GM12865 (cell line): ENCODE measurements at regions not wholly inside any gene's neighbourhood (a gene's known extent, or its start where the extent isn't known, plus 50 kb on each side); places are given as distances from the start of the nearest gene placed in this dataset.
A peak's percentile ranks its signal among the peaks of the same experiment; 100 is the strongest.

ENCODE experiments used
- DNase-seq: peaks from one replicate; pipeline ENCODE4 v3.0.0; 2010; ENCODE audit warnings: low read depth
- H3K4me3 ChIP-seq: 2 replicates; pipeline ENCODE4 v1.5.1; 2011; ENCODE audit warnings: mild to moderate bottlenecking, low read depth, low read length, control low read depth
- TF ChIP-seq, protein P1 (sequence below): IDR thresholded peaks from 2 replicates; pipeline ENCODE4 v1.5.1; 2011; ENCODE audit warnings: low read length, control low read depth, low read depth, inconsistent platforms; ENCODE audit not compliant: insufficient read depth; ENCODE audit errors: missing control alignments

DNA sequence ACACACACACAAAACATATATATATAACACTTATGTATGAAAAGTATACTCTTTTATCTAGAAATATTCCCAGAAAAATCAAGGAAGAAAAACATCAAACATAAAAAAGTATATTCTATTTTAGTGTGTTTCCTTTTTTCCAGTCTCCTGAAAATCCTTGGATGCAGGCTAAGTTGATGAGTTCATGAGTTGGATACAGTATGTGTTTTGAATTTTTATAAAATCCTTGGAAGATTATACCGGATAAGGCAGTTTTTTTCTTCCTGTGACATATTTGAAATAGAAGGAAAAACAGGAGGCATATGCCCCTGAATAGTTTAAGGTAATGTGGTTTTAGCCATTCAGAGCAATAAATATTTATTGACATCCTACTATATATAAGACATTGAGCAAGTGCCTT, 203.6 kb downstream of the SNX18 start:
- TF ChIP-seq, protein P1, sequence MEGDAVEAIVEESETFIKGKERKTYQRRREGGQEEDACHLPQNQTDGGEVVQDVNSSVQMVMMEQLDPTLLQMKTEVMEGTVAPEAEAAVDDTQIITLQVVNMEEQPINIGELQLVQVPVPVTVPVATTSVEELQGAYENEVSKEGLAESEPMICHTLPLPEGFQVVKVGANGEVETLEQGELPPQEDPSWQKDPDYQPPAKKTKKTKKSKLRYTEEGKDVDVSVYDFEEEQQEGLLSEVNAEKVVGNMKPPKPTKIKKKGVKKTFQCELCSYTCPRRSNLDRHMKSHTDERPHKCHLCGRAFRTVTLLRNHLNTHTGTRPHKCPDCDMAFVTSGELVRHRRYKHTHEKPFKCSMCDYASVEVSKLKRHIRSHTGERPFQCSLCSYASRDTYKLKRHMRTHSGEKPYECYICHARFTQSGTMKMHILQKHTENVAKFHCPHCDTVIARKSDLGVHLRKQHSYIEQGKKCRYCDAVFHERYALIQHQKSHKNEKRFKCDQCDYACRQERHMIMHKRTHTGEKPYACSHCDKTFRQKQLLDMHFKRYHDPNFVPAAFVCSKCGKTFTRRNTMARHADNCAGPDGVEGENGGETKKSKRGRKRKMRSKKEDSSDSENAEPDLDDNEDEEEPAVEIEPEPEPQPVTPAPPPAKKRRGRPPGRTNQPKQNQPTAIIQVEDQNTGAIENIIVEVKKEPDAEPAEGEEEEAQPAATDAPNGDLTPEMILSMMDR, result no peak

DNA sequence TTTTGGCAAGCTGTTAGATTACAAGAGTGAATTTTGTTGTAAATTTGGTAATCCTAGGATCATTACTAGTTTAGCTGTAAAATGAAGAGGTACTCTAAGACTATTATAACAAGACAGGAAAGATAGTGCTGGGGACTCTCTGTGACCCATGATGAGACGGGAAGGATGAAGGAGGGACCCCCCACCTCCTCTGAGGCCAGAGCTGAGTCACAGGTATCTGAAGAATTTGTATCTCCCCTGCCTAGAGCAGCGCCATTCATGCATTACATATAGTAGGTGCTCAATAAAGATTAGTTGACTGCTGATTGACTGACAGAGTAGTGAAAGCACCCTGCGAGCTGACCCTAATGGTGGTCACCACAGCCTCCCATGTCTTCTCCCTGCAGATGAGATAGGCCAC, 202.8 kb downstream of the SNX18 start:
- TF ChIP-seq, protein P1, result no peak
- no peak for DNase-seq

More for the DNA sequence above, 203.6 kb downstream of the SNX18 start:
- no peak for DNase-seq
- no peak overlapping the region for H3K4me3 ChIP-seq

DNA sequence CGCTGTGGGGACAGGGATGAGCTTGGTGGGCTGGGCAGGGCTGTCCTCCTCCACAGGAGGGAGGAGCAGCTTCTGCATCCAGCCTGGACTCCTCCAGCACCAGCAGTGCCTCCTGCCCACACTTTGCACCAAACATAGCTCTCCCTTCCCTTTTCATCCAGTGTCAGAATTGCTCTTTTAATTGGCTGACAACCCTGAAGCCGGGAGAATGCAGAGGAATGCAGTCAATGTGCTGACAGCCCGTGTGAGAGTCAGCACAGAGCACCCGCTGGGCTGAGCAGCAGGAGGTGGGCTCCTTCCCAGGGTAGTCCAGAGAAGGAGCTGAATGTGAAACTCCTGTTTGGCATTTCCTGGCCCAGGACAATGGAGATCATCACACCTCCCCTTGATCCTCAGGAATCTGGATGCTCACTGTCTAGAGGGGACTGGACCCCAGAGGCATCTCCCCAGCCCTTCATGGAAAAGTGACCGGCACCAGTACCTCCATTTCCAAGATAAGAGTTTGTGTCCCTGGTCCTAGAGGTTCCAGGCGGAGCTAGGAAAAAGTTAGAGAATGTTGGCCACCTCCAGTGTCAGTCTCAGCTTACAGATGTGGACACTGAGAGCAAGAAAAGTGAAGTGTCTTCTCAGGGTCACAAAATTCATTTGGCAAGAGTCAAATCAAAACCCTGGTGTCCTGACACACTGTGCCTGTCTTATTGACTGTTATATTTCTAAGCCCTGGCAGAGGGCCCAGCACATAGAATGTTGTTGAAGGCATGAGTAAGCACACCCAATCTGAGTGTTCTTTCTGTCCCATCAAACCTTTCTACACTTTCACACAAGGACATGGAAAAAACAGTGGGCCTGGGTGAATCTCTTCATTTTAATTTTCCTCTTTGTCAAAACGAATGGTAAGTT, 202.1 kb downstream of the SNX18 start:
- no peak for DNase-seq
- H3K4me3 ChIP-seq, result no peak overlapping the region
- TF ChIP-seq, protein P1, result no peak

More for the DNA sequence above, 202.8 kb downstream of the SNX18 start:
- no peak overlapping the region for H3K4me3 ChIP-seq

DNA sequence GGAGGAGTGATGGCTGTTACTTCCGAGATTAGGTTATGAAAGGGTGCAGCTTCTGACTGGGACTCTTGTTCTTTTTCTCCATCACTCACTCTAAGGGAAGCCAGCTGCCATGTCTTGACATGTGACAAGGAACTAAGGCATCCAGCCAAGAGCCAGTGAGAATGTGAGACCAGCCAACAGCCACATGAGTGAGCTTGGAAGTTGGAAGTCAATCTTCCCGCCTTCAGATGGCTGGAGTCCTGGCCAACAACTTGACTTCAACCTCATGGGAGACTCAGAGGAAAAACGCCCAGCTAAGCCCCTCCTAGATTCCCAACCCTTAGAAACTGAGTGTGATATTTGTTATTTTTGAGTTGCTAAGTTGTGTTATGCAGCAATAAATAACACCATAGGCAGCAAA, 201.1 kb downstream of the SNX18 start:
- no peak for DNase-seq
- no peak overlapping the region for H3K4me3 ChIP-seq
- TF ChIP-seq, protein P1, result no peak

DNA sequence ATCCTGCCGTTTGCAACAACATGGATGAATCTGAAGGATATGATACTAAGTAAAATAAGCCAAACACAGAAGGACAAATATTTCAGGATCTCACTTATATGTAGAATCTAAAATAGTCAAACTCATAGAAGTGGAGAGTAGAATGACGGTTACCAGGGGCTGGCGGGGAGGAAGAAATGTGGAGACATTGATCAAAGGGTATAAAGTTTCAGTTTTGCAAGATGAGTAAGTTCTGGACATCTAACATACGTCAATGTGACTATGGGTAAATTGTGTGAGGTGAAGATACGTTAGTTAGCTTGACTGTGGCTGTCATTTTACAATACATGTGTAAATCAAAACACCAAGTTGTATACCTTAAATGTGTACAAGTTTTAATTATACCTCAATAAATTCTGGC, 200.3 kb downstream of the SNX18 start:
- H3K4me3 ChIP-seq, result no peak overlapping the region
- TF ChIP-seq, protein P1, result no peak
- DNase-seq, result peak; percentile 23

DNA sequence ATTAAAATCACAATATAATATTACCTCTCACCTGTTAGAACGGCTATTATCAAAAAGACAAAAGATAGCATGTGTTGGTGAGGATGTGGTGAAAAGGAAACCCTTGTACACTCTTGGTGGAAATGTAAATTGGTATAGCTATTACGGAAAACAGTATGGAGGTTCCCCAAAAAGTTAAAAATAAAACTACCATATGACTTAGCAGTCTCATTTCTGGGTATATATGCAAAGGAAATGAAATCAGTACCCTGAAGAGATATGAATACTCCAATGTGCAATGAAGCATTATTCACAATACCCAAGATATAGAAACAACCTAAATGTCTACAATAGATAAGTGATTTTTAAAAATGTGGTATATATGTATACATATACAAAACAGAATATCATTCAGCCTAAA, 199.9 kb downstream of the SNX18 start:
- no peak overlapping the region for H3K4me3 ChIP-seq
- TF ChIP-seq, protein P1, result no peak
- no peak for DNase-seq

DNA sequence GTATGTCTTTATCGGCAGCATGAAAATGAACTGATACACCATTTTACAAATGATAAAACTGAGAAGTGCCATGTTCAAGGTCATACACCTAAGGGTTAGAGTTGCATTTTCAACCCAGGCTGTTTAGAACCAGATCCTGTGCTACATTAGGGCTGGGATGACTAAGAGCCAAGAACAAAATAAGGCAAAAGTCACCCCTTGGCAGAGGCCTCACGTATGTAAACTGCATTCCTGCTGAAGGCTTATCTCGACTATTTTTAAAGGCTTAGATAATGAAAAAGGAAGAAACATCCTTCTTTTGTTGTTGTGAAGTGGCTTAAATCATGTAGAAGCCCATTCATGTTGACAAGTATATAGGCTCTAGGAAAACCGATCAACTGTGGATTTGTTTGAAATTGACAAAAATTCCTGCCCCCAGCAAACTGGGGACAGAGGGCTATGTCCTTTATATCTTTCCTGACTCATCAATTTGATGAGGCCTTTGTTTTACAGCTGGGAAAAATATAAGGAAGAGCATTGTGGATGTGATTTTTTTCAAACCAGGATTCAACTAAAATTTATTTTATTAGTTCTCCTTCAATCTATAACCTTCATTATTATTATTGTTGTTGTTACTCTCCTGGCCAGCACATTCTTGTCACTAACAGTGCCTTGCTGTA, 196.5 kb downstream of the SNX18 start:
- H3K4me3 ChIP-seq, result no peak overlapping the region
- no peak for DNase-seq
- TF ChIP-seq, protein P1, result no peak
